ENCODE measurements at regions not wholly inside any gene's neighbourhood (a gene's known extent, or its start where the extent isn't known, plus 50 kb on each side); places are given as distances from the start of the nearest gene placed in this dataset.

DNA sequence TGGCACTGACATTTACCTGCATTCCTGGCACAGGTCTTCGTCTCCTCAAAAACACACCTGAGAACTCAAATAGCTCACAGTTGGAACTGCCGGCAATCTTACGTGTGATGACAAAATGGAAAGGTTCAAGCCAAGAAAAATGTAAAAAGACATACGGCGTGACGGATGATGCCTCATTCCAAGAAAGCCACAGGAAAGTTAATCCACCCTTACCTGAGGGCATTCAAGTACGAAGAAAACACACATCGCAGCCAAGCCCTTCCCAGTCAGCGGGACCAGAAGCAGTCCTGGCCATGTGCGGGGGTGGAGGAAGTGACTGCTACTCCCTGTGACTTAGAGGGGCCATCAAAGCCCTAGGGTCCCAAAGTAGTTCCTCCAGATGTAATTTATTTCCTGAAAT lies 986.3 kb upstream of the CELF4 start:
- H3K36me3 ChIP-seq (ENCODE audit: control insufficient read depth, insufficient read depth, low read length, severe bottlenecking), result no peaks in the 10 kb centered on the region
- H3K4me3 ChIP-seq (ENCODE audit: low read length), result no peak overlapping the region
- H3K27me3 ChIP-seq (replicated peaks; ENCODE audit: control insufficient read depth, insufficient read depth, low read length), result no peaks in the 10 kb centered on the region
- H3K9me3 ChIP-seq (ENCODE audit: control insufficient read depth, low read length), result no peaks in the 10 kb centered on the region
- H3K9ac ChIP-seq (ENCODE audit: low read length), result no peak overlapping the region
- DNase-seq (ENCODE audit: low read depth), result no peak
- no peaks in the 10 kb centered on the region for H3K4me1 ChIP-seq (ENCODE audit: control insufficient read depth, insufficient read depth, low read length)

DNA sequence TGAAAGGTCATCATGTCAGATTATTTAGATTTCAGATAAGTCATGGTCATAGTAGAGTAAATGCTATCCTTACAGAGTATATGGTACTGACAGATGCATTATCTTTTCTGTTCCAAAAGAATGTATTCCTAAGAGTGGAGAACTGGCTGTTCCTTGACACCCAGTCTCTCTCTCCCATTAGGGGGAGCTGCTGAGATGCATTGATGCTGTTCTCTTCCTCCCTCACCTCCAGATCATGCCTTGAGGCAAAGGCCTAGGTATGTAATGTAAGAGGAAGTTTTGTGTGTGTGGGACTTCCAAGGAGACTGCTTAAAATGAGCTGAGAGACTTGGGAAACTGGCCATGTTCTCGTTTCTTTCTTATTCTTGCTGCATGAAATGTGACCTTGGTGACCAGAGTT lies 979.5 kb upstream of the CELF4 start:
- H3K9ac ChIP-seq (ENCODE audit: low read length), result no peak overlapping the region
- DNase-seq (ENCODE audit: low read depth), result no peak

DNA sequence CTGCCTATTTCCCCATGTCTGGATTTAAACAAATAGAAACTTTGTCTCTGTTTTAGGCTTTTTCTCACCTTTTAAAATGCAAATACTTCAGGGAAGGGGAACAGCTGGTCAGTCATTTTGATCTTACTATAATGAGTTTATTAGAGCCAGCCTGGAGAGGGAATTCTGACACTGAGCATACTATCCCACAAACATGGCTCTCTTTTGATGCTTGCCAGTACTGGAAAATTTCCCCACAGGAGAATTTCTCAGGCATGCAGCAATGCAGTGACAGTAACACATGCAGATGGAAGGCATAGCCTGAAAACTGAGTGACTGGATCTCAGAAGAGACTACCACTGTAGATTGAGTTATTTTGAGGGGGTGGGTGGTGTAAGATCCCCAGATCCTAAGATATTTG lies 974.3 kb upstream of the CELF4 start:
- Histone ChIP-seq H3K9me3 (ENCODE audit: control insufficient read depth, low read length) (peaks cover 9% of the 10 kb centered on the region), H3K9ac (ENCODE audit: low read length) (no peak overlapping the region), H3K36me3 (ENCODE audit: control insufficient read depth, insufficient read depth, low read length, severe bottlenecking) (no peaks in the 10 kb centered on the region), H3K4me3 (ENCODE audit: low read length) (no peak overlapping the region), H3K27me3 (replicated peaks; ENCODE audit: control insufficient read depth, insufficient read depth, low read length) (no peaks in the 10 kb centered on the region), H3K4me1 (ENCODE audit: control insufficient read depth, insufficient read depth, low read length) (no peaks in the 10 kb centered on the region)
- DNase-seq (ENCODE audit: low read depth), result no peak

More for the DNA sequence above, 979.5 kb upstream of the CELF4 start:
- H3K36me3 ChIP-seq (ENCODE audit: control insufficient read depth, insufficient read depth, low read length, severe bottlenecking), result no peaks in the 10 kb centered on the region
- no peak overlapping the region for H3K4me3 ChIP-seq (ENCODE audit: low read length)
- H3K4me1 ChIP-seq (ENCODE audit: control insufficient read depth, insufficient read depth, low read length), result no peaks in the 10 kb centered on the region
- H3K9me3 ChIP-seq (ENCODE audit: control insufficient read depth, low read length), result no peaks in the 10 kb centered on the region
- H3K27me3 ChIP-seq (replicated peaks; ENCODE audit: control insufficient read depth, insufficient read depth, low read length), result no peaks in the 10 kb centered on the region

DNA sequence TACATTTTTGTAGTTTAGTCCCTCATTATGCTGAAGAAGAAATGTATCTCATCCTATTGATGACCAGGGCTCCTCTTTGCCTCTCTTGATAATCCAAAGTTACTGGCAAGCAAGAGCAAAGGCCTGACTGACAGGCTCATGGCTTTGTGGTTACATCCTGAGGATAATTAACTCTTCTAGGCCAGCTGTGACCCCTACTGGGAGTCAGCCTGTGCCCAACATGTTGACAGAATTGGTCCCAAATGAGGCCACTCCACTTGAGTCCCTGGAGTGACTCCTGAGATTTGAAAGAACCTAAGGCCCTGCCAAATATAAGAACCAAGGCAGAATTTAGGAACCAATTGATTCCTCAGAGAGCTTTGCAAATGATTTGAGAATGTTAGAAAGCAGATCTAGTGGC lies 973.8 kb upstream of the CELF4 start:
- Histone ChIP-seq H3K36me3 (ENCODE audit: control insufficient read depth, insufficient read depth, low read length, severe bottlenecking) (no peaks in the 10 kb centered on the region), H3K9me3 (ENCODE audit: control insufficient read depth, low read length) (peaks cover 14% of the 10 kb centered on the region), H3K4me3 (ENCODE audit: low read length) (no peak overlapping the region), H3K27me3 (replicated peaks; ENCODE audit: control insufficient read depth, insufficient read depth, low read length) (no peaks in the 10 kb centered on the region), H3K4me1 (ENCODE audit: control insufficient read depth, insufficient read depth, low read length) (no peaks in the 10 kb centered on the region), H3K9ac (ENCODE audit: low read length) (no peak overlapping the region)
- DNase-seq (ENCODE audit: low read depth), result no peak

DNA sequence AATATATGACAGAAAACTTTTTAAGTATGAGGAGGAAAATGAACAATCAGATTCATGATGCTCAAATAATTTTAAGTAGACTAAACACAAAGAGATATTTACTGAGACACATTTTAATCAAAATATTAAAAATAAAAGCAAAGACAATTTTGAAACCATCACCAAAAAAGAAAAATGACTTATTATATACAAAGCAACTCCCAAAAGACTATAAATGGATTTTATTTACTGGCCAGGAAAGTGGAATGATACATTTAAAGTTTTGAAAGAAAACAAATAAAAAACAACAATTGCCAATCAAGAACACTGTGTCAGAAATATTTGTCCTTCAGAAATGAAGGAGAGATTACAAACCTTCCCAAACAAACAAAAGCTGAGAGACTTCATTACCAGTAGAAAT lies 968.5 kb upstream of the CELF4 start:
- H3K9me3 ChIP-seq (ENCODE audit: control insufficient read depth, low read length), result peaks cover 34% of the 10 kb centered on the region
- H3K4me3 ChIP-seq (ENCODE audit: low read length), result no peak overlapping the region
- DNase-seq (ENCODE audit: low read depth), result no peak
- H3K36me3 ChIP-seq (ENCODE audit: control insufficient read depth, insufficient read depth, low read length, severe bottlenecking), result no peaks in the 10 kb centered on the region
- H3K27me3 ChIP-seq (replicated peaks; ENCODE audit: control insufficient read depth, insufficient read depth, low read length), result no peaks in the 10 kb centered on the region
- H3K9ac ChIP-seq (ENCODE audit: low read length), result no peak overlapping the region
- no peaks in the 10 kb centered on the region for H3K4me1 ChIP-seq (ENCODE audit: control insufficient read depth, insufficient read depth, low read length)

DNA sequence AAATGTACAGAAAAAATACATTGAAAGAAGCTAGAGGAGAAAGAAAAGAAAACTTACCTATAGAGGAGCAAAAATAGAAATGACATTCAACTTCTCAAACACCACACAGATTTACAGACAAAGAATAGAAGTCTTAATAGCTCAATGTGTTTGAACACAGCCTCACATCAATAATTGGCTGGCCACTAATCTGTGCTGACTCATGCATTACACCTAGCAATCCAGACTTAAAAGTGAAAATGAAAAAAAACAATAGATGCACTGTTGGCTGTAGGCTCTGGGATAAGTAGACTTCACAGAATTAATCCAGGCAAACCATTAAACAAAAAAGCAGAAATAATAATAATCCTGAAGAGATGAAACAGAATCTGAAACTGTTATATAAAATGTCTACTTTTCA lies 961.3 kb upstream of the CELF4 start:
- H3K36me3 ChIP-seq (ENCODE audit: control insufficient read depth, insufficient read depth, low read length, severe bottlenecking), result no peaks in the 10 kb centered on the region
- no peaks in the 10 kb centered on the region for H3K4me1 ChIP-seq (ENCODE audit: control insufficient read depth, insufficient read depth, low read length)
- no peak overlapping the region for H3K9ac ChIP-seq (ENCODE audit: low read length)
- no peak for DNase-seq (ENCODE audit: low read depth)
- no peaks in the 10 kb centered on the region for H3K27me3 ChIP-seq (replicated peaks; ENCODE audit: control insufficient read depth, insufficient read depth, low read length)
- peaks cover 4% of the 10 kb centered on the region for H3K9me3 ChIP-seq (ENCODE audit: control insufficient read depth, low read length)
- H3K4me3 ChIP-seq (ENCODE audit: low read length), result no peak overlapping the region

DNA sequence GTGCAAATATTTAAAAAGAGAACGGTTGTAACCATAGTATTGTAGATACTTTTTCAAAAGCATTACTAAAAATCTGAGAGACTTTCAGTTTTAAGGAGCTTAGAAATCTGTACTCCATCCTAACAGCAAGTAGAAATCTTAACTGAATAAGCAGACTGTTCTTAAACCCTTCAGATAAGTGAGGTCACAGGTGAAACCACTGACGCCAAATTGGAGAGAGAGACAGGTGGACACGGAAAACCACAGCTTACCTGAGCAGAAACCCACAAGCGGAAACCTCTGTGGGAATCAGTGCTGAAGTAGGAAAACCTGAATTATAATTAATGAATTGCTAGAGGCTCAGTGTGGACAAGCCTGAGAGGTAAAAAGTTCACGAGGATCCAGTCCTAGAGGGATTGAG lies 959.4 kb upstream of the CELF4 start:
- Histone ChIP-seq H3K27me3 (replicated peaks; ENCODE audit: control insufficient read depth, insufficient read depth, low read length) (no peaks in the 10 kb centered on the region), H3K9ac (ENCODE audit: low read length) (no peak overlapping the region), H3K4me1 (ENCODE audit: control insufficient read depth, insufficient read depth, low read length) (no peaks in the 10 kb centered on the region), H3K9me3 (ENCODE audit: control insufficient read depth, low read length) (peaks cover 4% of the 10 kb centered on the region), H3K36me3 (ENCODE audit: control insufficient read depth, insufficient read depth, low read length, severe bottlenecking) (no peaks in the 10 kb centered on the region), H3K4me3 (ENCODE audit: low read length) (no peak overlapping the region)
- no peak for DNase-seq (ENCODE audit: low read depth)

DNA sequence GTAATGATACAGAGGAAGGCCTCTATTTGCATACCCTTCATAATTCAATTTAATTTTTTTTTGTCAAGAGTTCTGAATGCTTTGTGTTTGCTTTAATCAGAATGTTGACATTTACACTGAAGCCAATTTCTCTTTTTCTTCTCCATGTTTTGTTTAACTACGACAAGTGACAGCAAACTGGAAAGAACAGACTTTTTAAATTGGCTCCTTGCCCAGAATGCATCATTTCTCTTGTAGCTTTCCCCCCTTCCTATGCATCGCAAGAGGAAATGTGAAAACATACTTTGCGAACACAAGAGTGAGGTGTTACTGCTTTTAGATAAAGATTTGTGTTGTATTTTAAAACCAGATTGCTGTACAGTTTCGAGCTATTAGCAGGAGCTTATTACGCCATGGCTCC lies 955.2 kb upstream of the CELF4 start:
- no peaks in the 10 kb centered on the region for H3K36me3 ChIP-seq (ENCODE audit: control insufficient read depth, insufficient read depth, low read length, severe bottlenecking)
- H3K4me1 ChIP-seq (ENCODE audit: control insufficient read depth, insufficient read depth, low read length), result no peaks in the 10 kb centered on the region
- DNase-seq (ENCODE audit: low read depth), result no peak
- H3K9ac ChIP-seq (ENCODE audit: low read length), result no peak overlapping the region
- no peaks in the 10 kb centered on the region for H3K9me3 ChIP-seq (ENCODE audit: control insufficient read depth, low read length)
- H3K4me3 ChIP-seq (ENCODE audit: low read length), result no peak overlapping the region
- H3K27me3 ChIP-seq (replicated peaks; ENCODE audit: control insufficient read depth, insufficient read depth, low read length), result no peaks in the 10 kb centered on the region

DNA sequence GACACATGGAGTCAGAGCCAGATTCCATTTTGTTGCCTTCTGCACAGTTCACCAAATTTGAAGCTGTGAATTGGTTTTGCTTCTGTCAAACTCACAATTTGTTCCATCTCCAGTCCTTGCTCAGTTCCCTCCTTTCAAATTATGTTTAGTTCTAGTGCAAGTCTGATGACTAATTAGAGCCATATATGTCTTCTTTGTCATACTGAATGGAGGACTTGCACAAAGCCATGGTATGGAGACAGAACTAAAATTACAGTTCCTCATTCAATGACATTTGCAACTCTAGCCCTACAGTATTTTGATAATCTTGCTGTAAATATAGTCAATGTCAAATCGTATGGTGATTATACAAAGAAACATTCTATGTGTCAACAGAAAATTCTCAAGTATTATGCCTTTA lies 936.9 kb upstream of the CELF4 start:
- no peak overlapping the region for H3K9ac ChIP-seq (ENCODE audit: low read length)
- H3K9me3 ChIP-seq (ENCODE audit: control insufficient read depth, low read length), result peaks cover 5% of the 10 kb centered on the region
- H3K27me3 ChIP-seq (replicated peaks; ENCODE audit: control insufficient read depth, insufficient read depth, low read length), result no peaks in the 10 kb centered on the region
- H3K4me3 ChIP-seq (ENCODE audit: low read length), result no peak overlapping the region
- DNase-seq (ENCODE audit: low read depth), result no peak
- H3K36me3 ChIP-seq (ENCODE audit: control insufficient read depth, insufficient read depth, low read length, severe bottlenecking), result no peaks in the 10 kb centered on the region
- H3K4me1 ChIP-seq (ENCODE audit: control insufficient read depth, insufficient read depth, low read length), result no peaks in the 10 kb centered on the region

DNA sequence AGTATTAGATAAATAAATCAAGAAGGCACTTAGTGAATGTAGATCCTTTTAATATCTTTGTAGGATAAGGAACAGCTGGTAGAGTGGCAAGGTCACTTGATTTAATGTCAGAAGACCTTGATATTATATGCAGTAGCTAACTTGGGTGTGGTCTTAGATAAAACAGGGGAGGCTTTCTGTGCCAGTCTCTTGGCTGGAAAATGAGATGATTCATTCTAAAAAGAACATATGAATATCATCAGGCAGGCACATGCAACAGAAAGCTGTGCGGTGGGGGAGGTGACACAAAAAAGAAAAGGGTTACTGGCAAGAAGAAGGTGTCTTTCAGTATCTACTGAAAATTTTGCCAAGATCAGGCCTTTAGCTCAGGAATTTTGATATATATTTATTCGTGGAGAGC lies 931.7 kb upstream of the CELF4 start:
- Histone ChIP-seq H3K36me3 (ENCODE audit: control insufficient read depth, insufficient read depth, low read length, severe bottlenecking) (no peaks in the 10 kb centered on the region), H3K4me3 (ENCODE audit: low read length) (no peak overlapping the region), H3K9ac (ENCODE audit: low read length) (no peak overlapping the region), H3K9me3 (ENCODE audit: control insufficient read depth, low read length) (no peaks in the 10 kb centered on the region), H3K4me1 (ENCODE audit: control insufficient read depth, insufficient read depth, low read length) (no peaks in the 10 kb centered on the region), H3K27me3 (replicated peaks; ENCODE audit: control insufficient read depth, insufficient read depth, low read length) (no peaks in the 10 kb centered on the region)
- DNase-seq (ENCODE audit: low read depth), result no peak

DNA sequence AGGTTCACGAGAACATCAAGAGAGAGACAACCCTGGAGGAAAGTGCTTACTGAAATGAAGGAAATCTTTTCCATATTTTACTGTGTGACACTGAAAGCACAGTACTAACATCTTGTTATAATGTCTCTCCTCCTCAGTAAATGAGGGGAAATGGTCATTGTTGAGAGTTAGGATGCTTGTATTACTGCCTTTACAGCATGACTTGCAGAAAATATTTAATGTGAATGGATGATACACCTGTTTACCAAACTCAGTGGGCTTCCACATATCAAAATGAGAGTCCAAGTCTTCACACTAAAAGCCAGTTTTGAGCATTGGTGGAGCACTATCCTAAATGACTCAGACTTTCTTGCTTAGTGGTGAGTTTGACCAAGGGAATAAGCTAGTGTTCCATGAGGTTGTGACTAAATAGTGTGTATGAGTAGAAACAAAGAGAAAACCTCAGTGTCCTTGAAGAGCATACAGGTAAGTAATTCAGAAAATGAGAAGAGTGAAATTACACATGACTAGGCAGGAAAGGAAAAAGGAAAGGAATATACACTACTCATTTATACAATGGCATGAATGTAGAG lies 930.7 kb upstream of the CELF4 start:
- no peaks in the 10 kb centered on the region for H3K4me1 ChIP-seq (ENCODE audit: control insufficient read depth, insufficient read depth, low read length)
- no peak overlapping the region for H3K4me3 ChIP-seq (ENCODE audit: low read length)
- no peaks in the 10 kb centered on the region for H3K27me3 ChIP-seq (replicated peaks; ENCODE audit: control insufficient read depth, insufficient read depth, low read length)
- H3K36me3 ChIP-seq (ENCODE audit: control insufficient read depth, insufficient read depth, low read length, severe bottlenecking), result no peaks in the 10 kb centered on the region
- H3K9ac ChIP-seq (ENCODE audit: low read length), result no peak overlapping the region
- no peak for DNase-seq (ENCODE audit: low read depth)
- H3K9me3 ChIP-seq (ENCODE audit: control insufficient read depth, low read length), result no peaks in the 10 kb centered on the region

DNA sequence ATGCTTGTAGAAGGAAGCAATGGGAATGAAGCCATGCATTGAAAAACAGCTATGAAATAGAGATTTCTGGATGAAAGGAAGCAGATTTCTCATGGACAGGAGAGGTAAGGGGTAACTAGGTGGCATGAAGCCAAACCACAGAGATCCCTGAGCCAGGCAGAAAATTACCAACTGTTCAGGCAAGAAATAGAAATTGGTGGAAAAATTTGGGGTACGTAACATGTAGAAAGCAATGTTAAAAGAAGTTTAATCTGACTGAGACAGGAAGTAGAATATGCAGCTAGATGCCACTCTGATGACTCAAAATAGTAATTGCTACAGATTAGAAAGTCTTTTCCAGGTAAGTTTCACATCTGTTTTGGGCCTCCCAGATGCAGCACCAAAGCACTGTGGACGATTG lies 928.5 kb upstream of the CELF4 start:
- Histone ChIP-seq H3K4me1 (ENCODE audit: control insufficient read depth, insufficient read depth, low read length) (no peaks in the 10 kb centered on the region), H3K36me3 (ENCODE audit: control insufficient read depth, insufficient read depth, low read length, severe bottlenecking) (no peaks in the 10 kb centered on the region), H3K9me3 (ENCODE audit: control insufficient read depth, low read length) (no peaks in the 10 kb centered on the region), H3K27me3 (replicated peaks; ENCODE audit: control insufficient read depth, insufficient read depth, low read length) (no peaks in the 10 kb centered on the region), H3K4me3 (ENCODE audit: low read length) (no peak overlapping the region), H3K9ac (ENCODE audit: low read length) (no peak overlapping the region)
- DNase-seq (ENCODE audit: low read depth), result no peak
